ENCODE measurements at regions not wholly inside any gene's neighbourhood (a gene's known extent, or its start where the extent isn't known, plus 50 kb on each side); places are given as distances from the start of the nearest gene placed in this dataset.

DNA sequence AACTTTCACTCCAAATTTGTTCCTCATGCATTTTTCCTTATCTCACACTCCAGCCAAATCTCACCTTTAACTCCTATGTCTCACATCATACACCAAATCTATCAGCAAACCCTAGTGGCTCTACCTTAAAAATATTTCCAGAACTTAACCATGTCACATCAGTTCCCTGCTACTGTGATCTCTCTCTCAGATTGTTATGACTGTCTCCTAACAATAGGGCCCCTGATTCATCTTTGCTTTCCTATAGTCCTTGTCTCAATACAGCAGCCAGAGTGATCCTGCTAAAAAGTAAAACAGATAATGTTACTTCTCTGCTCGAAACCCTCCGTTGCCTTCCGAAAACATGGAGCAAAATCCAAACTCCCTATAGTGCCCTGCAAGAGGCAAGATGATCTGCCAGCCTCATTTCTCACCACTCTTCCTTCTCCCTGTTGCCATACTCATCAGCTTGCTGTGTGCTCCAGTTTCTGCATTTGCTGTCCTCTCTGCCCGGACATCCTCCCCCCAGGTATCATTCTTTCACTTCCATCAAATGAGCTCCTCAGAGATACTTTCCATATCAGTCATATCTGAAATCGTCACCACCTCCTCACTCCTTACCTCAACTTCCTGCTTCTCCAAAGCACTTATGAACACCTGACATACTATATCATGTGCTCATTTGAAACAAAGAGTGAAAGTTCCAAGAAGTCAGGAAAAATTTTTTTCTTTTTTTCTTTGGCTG, 293.4 kb upstream of the NR3C2 start:
- no peak for DNase-seq (ENCODE audit: low read depth, low spot score)
- H3K4me3 ChIP-seq (ENCODE audit: low read depth, low read length) = no peak overlapping the region
- ChIA-PET CTCF (no interaction called here), POLR2A (no interaction called here)
- TF ChIP-seq, protein P1, sequence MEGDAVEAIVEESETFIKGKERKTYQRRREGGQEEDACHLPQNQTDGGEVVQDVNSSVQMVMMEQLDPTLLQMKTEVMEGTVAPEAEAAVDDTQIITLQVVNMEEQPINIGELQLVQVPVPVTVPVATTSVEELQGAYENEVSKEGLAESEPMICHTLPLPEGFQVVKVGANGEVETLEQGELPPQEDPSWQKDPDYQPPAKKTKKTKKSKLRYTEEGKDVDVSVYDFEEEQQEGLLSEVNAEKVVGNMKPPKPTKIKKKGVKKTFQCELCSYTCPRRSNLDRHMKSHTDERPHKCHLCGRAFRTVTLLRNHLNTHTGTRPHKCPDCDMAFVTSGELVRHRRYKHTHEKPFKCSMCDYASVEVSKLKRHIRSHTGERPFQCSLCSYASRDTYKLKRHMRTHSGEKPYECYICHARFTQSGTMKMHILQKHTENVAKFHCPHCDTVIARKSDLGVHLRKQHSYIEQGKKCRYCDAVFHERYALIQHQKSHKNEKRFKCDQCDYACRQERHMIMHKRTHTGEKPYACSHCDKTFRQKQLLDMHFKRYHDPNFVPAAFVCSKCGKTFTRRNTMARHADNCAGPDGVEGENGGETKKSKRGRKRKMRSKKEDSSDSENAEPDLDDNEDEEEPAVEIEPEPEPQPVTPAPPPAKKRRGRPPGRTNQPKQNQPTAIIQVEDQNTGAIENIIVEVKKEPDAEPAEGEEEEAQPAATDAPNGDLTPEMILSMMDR (IDR thresholded peaks at IDR 0.05; ENCODE audit: insufficient read depth, low read length, missing control alignments) = no peak

DNA sequence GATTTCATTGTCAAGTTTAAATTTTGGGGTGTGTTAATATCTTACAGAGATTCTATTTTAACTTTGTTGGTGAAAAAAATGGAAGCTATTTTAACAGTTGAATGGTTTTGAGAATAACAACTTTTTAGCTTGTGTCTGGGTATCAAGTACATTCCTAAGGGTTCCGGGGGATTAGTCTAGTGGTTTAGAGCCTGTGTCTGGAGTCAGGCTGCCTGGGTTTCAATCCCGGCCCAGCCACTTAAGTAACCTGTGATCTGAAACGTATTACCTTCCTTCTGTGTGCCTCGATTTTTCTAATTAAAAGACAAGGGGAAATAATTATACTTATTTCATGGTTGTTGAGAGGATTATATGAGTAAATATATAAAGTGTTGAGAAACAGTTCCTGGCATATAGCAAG, 288.6 kb upstream of the NR3C2 start:
- DNase-seq (ENCODE audit: low read depth, low spot score) = no peak
- TF ChIP-seq, protein P1 (IDR thresholded peaks at IDR 0.05; ENCODE audit: insufficient read depth, low read length, missing control alignments) = no peak
- POLR2A ChIA-PET = no interaction called here
- CTCF ChIA-PET = no interaction called here
- H3K4me3 ChIP-seq (ENCODE audit: low read depth, low read length) = no peak overlapping the region

DNA sequence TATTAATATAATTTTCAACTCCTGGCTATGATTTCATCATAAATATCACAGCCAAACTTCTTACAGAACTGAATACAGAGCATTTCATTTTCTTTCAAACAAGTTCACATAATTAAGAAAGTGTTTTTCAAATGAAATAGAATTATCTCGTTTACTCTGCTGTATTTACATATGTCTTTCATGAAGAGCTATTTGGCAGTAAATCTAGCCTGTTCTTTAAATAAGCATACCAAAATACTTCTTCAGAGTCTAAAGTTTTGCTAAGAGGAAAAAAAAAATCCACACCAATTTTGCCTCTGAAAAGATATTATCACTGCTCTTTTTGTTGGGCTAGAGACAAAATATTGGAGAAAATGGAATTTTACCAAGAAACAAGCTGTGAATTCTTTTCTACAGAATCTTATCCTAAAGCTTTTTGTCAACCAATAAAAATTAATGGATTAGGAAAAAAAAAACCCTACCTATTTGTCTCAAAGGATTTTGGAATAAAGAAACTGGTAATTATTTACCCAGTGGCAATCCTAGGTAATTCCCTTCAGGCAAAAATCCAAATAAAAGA, 287.9 kb upstream of the NR3C2 start:
- no peak overlapping the region for H3K4me3 ChIP-seq (ENCODE audit: low read depth, low read length)
- TF ChIP-seq, protein P1 (IDR thresholded peaks at IDR 0.05; ENCODE audit: insufficient read depth, low read length, missing control alignments) = no peak
- CTCF ChIA-PET = no interaction called here
- no peak for DNase-seq (ENCODE audit: low read depth, low spot score)
- POLR2A ChIA-PET = no interaction called here

- CTCF ChIA-PET = no interaction called here
These were observed 275.8 kb upstream of the NR3C2 start for GRCh38 chr4:148717988-148718387.

GRCh38 chr4:148716431-148717052, 274.3 kb upstream of the NR3C2 start:
- H3K4me3 ChIP-seq (ENCODE audit: low read depth, low read length) = no peak overlapping the region
- TF ChIP-seq, protein P1 (IDR thresholded peaks at IDR 0.05; ENCODE audit: insufficient read depth, low read length, missing control alignments) = no peak
- no peak for DNase-seq (ENCODE audit: low read depth, low spot score)
- CTCF ChIA-PET = no interaction called here
- POLR2A ChIA-PET = no interaction called here

More at GRCh38 chr4:148717988-148718387, 275.8 kb upstream of the NR3C2 start:
- TF ChIP-seq, protein P1 (IDR thresholded peaks at IDR 0.05; ENCODE audit: insufficient read depth, low read length, missing control alignments) = no peak
- POLR2A ChIA-PET = no interaction called here
- no peak overlapping the region for H3K4me3 ChIP-seq (ENCODE audit: low read depth, low read length)
- no peak for DNase-seq (ENCODE audit: low read depth, low spot score)

DNA sequence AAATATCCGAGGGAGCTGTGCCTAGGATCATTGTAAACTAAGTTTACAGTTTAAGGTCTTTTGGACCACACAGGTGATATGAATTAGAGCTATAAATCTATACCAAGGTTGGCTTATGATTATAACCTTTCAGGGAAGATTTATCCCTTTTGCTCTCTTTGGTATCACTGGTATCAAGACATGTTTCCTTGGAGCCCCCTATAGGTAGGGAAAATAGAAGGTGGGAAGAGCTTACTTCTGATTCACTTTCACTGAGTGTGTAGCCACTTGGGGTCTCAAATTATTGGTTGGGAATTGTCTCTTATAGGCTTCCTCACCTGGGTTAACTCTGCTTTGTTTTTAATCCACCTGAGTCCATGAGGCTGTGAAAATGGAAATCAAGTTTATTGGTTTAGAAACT, 262.1 kb upstream of the NR3C2 start:
- DNase-seq (ENCODE audit: low read depth, low spot score) = no peak
- TF ChIP-seq, protein P1 (IDR thresholded peaks at IDR 0.05; ENCODE audit: insufficient read depth, low read length, missing control alignments) = no peak
- CTCF ChIA-PET = no interaction called here
- POLR2A ChIA-PET = no interaction called here
- no peak overlapping the region for H3K4me3 ChIP-seq (ENCODE audit: low read depth, low read length)
